AG09309 (cell line): ENCODE measurements at regions not wholly inside any gene's neighbourhood (a gene's known extent, or its start where the extent isn't known, plus 50 kb on each side); places are given as distances from the start of the nearest gene placed in this dataset.
A peak's percentile ranks its signal among the peaks of the same experiment; 100 is the strongest.

Experiments
- DNase-seq: peaks from one replicate; pipeline ENCODE4 v3.0.0-alpha.2; 2010; ENCODE audit warnings: low read depth
- H3K4me3 ChIP-seq: 2 replicates; pipeline ENCODE4 v1.5.1; 2011; ENCODE audit warnings: mild to moderate bottlenecking, low read depth, low read length, moderate library complexity; ENCODE audit not compliant: control insufficient read depth
- CTCF ChIP-seq: IDR thresholded peaks from 2 replicates; pipeline ENCODE4 v1.5.1; 2011; ENCODE audit warnings: mild to moderate bottlenecking, low read depth, low read length, inconsistent platforms; ENCODE audit not compliant: insufficient read depth, control insufficient read depth; ENCODE audit errors: missing control alignments

DNA sequence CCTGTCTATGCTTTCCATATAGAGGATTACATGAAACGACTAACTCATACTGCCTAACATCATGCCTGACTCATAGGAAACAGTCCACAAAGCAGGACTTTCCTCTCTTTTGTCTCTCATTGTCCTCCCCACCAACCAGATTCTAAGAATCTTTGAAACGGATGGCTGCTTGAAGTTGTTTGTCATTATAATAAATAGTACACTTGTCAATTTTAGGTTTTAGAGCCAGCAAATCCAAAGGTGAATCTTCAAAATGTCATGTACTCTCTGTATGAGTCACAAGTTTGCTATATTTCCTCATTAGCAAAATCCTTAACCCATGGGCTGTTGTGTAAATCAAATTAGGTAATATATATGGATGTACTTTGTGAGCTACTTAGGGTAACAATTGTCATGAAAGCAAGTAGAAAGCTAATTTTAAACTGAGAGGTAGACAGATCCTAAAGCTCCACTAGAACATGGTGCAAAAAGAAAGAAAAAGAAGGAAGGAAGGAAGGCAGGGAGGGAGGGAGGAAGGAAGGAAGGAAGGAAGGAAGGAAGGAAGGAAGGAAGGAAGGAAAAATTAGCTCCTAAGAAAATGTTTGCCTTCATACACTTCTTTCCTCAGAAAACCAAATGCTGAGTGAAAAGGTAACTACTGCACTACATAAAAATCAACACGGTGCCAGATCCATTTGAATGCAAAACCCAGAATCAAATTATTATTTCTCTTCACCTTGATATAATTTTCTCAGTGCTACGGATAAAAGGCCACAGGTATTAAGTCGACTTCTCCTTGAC, 129.5 kb upstream of the PRMT6 start:
- TF ChIP-seq CTCF, result no peak
- no peak overlapping the region for H3K4me3 ChIP-seq
- DNase-seq, result no peak

DNA sequence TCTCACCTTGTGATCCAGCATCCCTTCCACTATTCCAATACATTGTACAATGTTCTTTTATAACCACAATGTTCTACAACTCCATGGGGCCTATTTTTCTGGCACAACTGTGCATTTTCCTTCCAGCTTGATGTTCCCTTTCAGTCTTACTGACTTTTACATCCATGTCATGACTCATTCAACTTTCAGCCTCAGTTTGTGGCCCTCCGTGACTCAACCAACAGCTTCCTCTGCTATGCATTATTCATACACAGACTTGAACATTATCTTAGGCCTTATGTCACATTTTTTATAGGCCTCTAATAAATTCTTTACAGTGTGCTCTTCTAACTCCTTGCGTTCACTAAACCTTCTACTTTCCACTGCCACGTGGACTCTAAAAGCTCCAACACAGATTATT, 119.4 kb upstream of the PRMT6 start:
- no peak for TF ChIP-seq CTCF
- DNase-seq, result peak; percentile 77
- no peak overlapping the region for H3K4me3 ChIP-seq

DNA sequence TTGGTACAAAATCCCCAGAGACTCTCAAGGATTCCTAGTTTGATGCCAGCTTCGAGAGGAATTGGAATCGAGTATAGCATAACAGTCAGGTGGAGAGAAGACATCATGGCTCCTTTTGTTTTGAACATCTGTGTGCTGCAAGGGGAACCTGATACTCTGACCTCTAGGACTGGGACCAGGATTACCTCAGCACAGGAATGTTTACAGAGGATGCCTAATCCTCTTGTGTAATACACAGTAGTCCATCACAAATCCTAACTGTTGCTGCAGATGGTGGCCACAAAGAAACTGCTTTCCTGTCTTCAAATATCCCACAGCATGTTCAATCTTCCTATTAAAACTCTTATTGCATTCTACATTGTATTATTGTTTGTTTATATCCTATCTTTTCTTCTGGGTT, 111.8 kb upstream of the PRMT6 start:
- no peak for TF ChIP-seq CTCF
- DNase-seq, result no peak

GRCh38 chr1:106952776-106953175, 103.7 kb upstream of the PRMT6 start:
- DNase-seq, result no peak
- H3K4me3 ChIP-seq, result no peak overlapping the region
- TF ChIP-seq CTCF, result no peak

More for the DNA sequence above, 111.8 kb upstream of the PRMT6 start:
- no peak overlapping the region for H3K4me3 ChIP-seq

GRCh38 chr1:106954661-106955229, 101.7 kb upstream of the PRMT6 start:
- DNase-seq, result no peak
- H3K4me3 ChIP-seq, result no peak overlapping the region
- no peak for TF ChIP-seq CTCF

DNA sequence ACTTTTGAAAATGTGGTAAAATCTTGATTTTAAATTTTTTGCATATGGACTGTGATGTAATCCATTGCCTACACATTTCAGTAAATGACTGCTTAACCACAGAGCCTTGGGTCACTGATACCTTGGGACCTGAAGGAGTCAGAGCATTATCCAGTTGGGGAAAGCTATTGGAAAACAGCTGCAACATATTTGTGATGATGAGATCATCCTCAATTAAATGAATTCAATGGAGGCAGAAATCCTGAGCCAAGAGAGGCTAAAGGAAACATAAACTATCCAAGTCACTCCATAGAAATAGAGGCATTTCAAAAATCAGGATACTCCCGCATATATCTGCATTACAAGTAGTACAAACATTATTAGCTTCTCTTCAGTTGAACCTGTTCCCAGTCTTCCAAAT, 99.8 kb upstream of the PRMT6 start:
- no peak for TF ChIP-seq CTCF
- no peak overlapping the region for H3K4me3 ChIP-seq
- DNase-seq, result no peak
